GM20000 (cell line): ENCODE measurements at regions not wholly inside any gene's neighbourhood (a gene's known extent, or its start where the extent isn't known, plus 50 kb on each side); places are given as distances from the start of the nearest gene placed in this dataset.

Source experiments
- DNase-seq: peaks from one replicate; pipeline ENCODE4 v3.0.0; 2012; ENCODE audit warnings: low spot score
- CTCF ChIP-seq: IDR thresholded peaks from 2 replicates; pipeline ENCODE4 v1.5.1; 2012; ENCODE audit warnings: mild to moderate bottlenecking, control low read depth; ENCODE audit errors: extremely low read depth, missing control alignments

- TF ChIP-seq CTCF = no peak
- DNase-seq = no peak
These were observed 147.4 kb downstream of the ACTBL2 start for GRCh38 chr5:57335092-57335660.

GRCh38 chr5:57334475-57334874 is 148.1 kb downstream of the ACTBL2 start:
- no peak for DNase-seq
- TF ChIP-seq CTCF = no peak

- TF ChIP-seq CTCF = no peak
- no peak for DNase-seq
These were observed 150.2 kb downstream of the ACTBL2 start for GRCh38 chr5:57332361-57332760.

GRCh38 chr5:57327561-57328367 is 153.9 kb downstream of the GPBP1 start:
- TF ChIP-seq CTCF = no peak

GRCh38 chr5:57325678-57326397 is 152.0 kb downstream of the GPBP1 start:
- TF ChIP-seq CTCF = no peak
- no peak for DNase-seq

More at GRCh38 chr5:57327561-57328367, 153.9 kb downstream of the GPBP1 start:
- DNase-seq = no peak

- no peak for DNase-seq
- TF ChIP-seq CTCF = no peak
These were observed 151.0 kb downstream of the GPBP1 start for GRCh38 chr5:57324861-57325260.

GRCh38 chr5:57324181-57324580 is 150.3 kb downstream of the GPBP1 start:
- no peak for DNase-seq
- no peak for TF ChIP-seq CTCF
